OCI-LY3 (cell line): ENCODE measurements at regions not wholly inside any gene's neighbourhood (a gene's known extent, or its start where the extent isn't known, plus 50 kb on each side); places are given as distances from the start of the nearest gene placed in this dataset.

Source experiments
- EZH2phosphoT487 ChIP-seq: fragments of 200-600 bp; shearing (Covaris generic); IDR thresholded peaks from 2 replicates; pipeline ENCODE4 v1.6.1; 2018; ENCODE audit warnings: antibody characterized with exemption, mixed run types, low read depth
- TF ChIP-seq, protein P1 (sequence below): fragments of 200-600, 300-600 bp; sonication (generic); IDR thresholded peaks from 2 replicates; pipeline ENCODE4 v1.5.1; 2014; ENCODE audit warnings: antibody characterized with exemption, low read length, low read depth

DNA sequence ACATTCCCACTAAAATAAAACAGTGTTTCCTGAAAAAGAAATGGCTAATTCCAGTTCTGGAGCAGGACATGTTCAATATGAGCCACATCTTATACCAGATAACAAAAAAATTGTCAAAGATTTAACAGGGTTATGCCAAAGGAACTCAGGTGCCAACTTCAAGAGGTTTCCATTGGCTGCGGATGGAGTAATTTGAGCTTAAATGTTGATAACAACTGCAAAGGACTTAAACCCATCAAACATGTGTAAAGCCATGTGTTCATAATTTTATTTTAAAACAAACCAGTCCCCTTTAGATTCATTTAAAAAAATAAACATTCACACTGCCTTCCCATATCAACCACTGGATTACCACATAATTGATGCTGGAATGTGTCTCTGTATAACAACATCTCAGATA is 156.4 kb upstream of the PCDH18 start:
- TF ChIP-seq, protein P1, sequence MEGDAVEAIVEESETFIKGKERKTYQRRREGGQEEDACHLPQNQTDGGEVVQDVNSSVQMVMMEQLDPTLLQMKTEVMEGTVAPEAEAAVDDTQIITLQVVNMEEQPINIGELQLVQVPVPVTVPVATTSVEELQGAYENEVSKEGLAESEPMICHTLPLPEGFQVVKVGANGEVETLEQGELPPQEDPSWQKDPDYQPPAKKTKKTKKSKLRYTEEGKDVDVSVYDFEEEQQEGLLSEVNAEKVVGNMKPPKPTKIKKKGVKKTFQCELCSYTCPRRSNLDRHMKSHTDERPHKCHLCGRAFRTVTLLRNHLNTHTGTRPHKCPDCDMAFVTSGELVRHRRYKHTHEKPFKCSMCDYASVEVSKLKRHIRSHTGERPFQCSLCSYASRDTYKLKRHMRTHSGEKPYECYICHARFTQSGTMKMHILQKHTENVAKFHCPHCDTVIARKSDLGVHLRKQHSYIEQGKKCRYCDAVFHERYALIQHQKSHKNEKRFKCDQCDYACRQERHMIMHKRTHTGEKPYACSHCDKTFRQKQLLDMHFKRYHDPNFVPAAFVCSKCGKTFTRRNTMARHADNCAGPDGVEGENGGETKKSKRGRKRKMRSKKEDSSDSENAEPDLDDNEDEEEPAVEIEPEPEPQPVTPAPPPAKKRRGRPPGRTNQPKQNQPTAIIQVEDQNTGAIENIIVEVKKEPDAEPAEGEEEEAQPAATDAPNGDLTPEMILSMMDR: no peak
- TF ChIP-seq EZH2phosphoT487: no peak
